K562 (cell line): ENCODE measurements at regions not wholly inside any gene's neighbourhood (a gene's known extent, or its start where the extent isn't known, plus 50 kb on each side); places are given as distances from the start of the nearest gene placed in this dataset. TPM values are rescaled to one million over a fixed set of nuclear protein-coding genes. Genes with fewer than 3 reads are reported as not detected.

Experiments used
- ATAC-seq: fragments of 200-7000 bp; cut with Tn5 transposase; 3 replicates; pipeline ENCODE4 v1.9.1; 2020; ENCODE audit warnings: moderate library complexity
- BruUV-seq: library from RNA; stranded (reverse); fragments of 400-500 nt; replicated peaks from 2 replicates; lab custom pipeline; 2021; lab: Mats Ljungman, UMichigan
- CTCF ChIA-PET: fragments of 300-600 bp; formaldehyde crosslinking; extraction: SDS; loops from one replicate; lab custom pipeline; 2021; ENCODE audit warnings: low intra/inter-chr PET ratio; lab: Yijun Ruan, JAX
- POLR2A ChIA-PET: fragments of 300-600, 350-650 bp; sonication (Branson Sonifier 250); formaldehyde crosslinking; extraction: SDS; loops from one replicate; lab custom pipeline; 2021; ENCODE audit warnings: antibody characterized with exemption, inconsistent platforms; lab: Yijun Ruan, JAX
- DNase-seq, 4 experiments: peaks; one replicate each; pipeline versions ENCODE4 v3.0.0 to v3.0.0-alpha.2; 2011 to 2018; ENCODE audit warnings: low spot score in 3 of 4, mixed read lengths in 3 of 4; ENCODE audit errors: extremely low read depth in 1 of 4
- FAIRE-seq: peaks from 2 replicates; lab custom pipeline; 2011; peaks lifted over from hg19 to GRCh38; lab: Jason Lieb, UNC
- H2AFZ ChIP-seq: 2 replicates; pipeline ENCODE4 v1.6.0; 2011; ENCODE audit warnings: low read depth, low read length, control low read depth, inconsistent platforms
- H3K27ac ChIP-seq: fragments of 200-600 bp; 3 replicates; pipeline ENCODE4 v1.8.0; 2011; ENCODE audit warnings: low read depth, mild to moderate bottlenecking, control low read depth, inconsistent platforms, low read length, moderate library complexity, mixed read lengths; ENCODE audit errors: extremely low read depth
- H3K27me3 ChIP-seq, 2 experiments: fragments of 300-600 bp in 1 of 2; 2 replicates in 1 of 2; 3 replicates in 1 of 2; pipeline versions ENCODE4 v1.6.0 to v1.8.0; 2011; ENCODE audit warnings: inconsistent platforms in 2 of 2, low read length in 2 of 2, mild to moderate bottlenecking in 1 of 2, mixed read lengths in 1 of 2, moderate library complexity in 1 of 2; ENCODE audit not compliant: control insufficient read depth in 2 of 2, insufficient read depth in 2 of 2
- H3K36me3 ChIP-seq: fragments of 300-600 bp; 3 replicates; pipeline ENCODE4 v1.8.0; 2011; ENCODE audit warnings: mild to moderate bottlenecking, low read length, inconsistent platforms; ENCODE audit not compliant: control insufficient read depth, insufficient read depth
- H3K4me1 ChIP-seq, 2 experiments: fragments of 200-600 bp in 1 of 2; replicated peaks in 1 of 2; 2 replicates in 1 of 2; 3 replicates in 1 of 2; pipeline versions ENCODE4 v1.5.1 to v1.8.0; 2011; ENCODE audit warnings: inconsistent platforms in 2 of 2, low read length in 2 of 2, mild to moderate bottlenecking in 1 of 2, mixed read lengths in 1 of 2, moderate library complexity in 1 of 2; ENCODE audit not compliant: control insufficient read depth in 2 of 2, insufficient read depth in 2 of 2
- H3K4me2 ChIP-seq: 2 replicates; pipeline ENCODE4 v1.6.1; 2011; ENCODE audit warnings: low read length, control low read depth, inconsistent platforms, mixed read lengths; ENCODE audit not compliant: insufficient read depth
- H3K4me3 ChIP-seq: fragments of 200-600 bp; sonication (generic), shearing (Covaris generic); 2 replicates; pipeline ENCODE4 v1.5.1; 2016; ENCODE audit warnings: control low read depth, inconsistent platforms
- H3K79me2 ChIP-seq: fragments of 200-600 bp; 3 replicates; pipeline ENCODE4 v1.8.0; 2011; ENCODE audit warnings: low read length, inconsistent platforms; ENCODE audit not compliant: control insufficient read depth, insufficient read depth
- H3K9ac ChIP-seq, 2 experiments: 2 replicates each; pipeline versions ENCODE4 v1.6.0 to v1.6.1; 2011; ENCODE audit warnings: low read depth in 2 of 2, low read length in 2 of 2, control low read depth in 1 of 2, inconsistent platforms in 1 of 2, mild to moderate bottlenecking in 1 of 2, mixed read lengths in 1 of 2; ENCODE audit not compliant: insufficient read depth in 1 of 2
- H3K9me1 ChIP-seq: one replicate; pipeline ENCODE4 v1.6.0; 2011; ENCODE audit warnings: inconsistent platforms, mild to moderate bottlenecking, low read length, moderate library complexity; ENCODE audit not compliant: control insufficient read depth, insufficient read depth
- H3K9me3 ChIP-seq: replicated peaks from 2 replicates; pipeline ENCODE4 v1.5.1; 2011; ENCODE audit warnings: low read depth, low read length, inconsistent platforms; ENCODE audit not compliant: control insufficient read depth, insufficient read depth
- H4K20me1 ChIP-seq: replicated peaks from 2 replicates; pipeline ENCODE4 v1.6.1; 2011; ENCODE audit warnings: low read length, inconsistent platforms, mixed read lengths; ENCODE audit not compliant: control insufficient read depth, insufficient read depth
- BRD4 ChIP-seq: fragments of 200-600 bp; sonication (generic); IDR thresholded peaks from 2 replicates; pipeline ENCODE4 v1.6.1; 2017; ENCODE audit warnings: inconsistent platforms
- ZBTB17 ChIP-seq: fragments of 450-650 bp; formaldehyde crosslinking; IDR thresholded peaks from 2 replicates; pipeline ENCODE4 v1.4.0; 2020; ENCODE audit warnings: mild to moderate bottlenecking
- WGBS: fragments of 100-300 bp; shearing (Covaris generic); methylation state at CpG from one replicate; pipeline ENCODE4 v1.1.6; 2016; ENCODE audit warnings: low coverage, mixed read lengths; ENCODE audit not compliant: insufficient coverage; ENCODE audit errors: missing lambda C conversion rate; 5-methylcytosine and 5-hydroxymethylcytosine counted together
- in situ Hi-C: fragments of 300-500 bp; cut with MboI; formaldehyde crosslinking; loops from 4 replicates; pipeline ENCODE4 v1.15.0; 2018; ENCODE audit warnings: inconsistent platforms, mixed read lengths
- intact Hi-C: fragments of 100-400 bp; cut with micrococcal nuclease; formaldehyde crosslinking; loops from 2 replicates; pipeline ENCODE4 v1.14.2; 2022
- microRNA counts: library from miRNA; unstranded; fragments of <30 nt; microRNA quantifications from one replicate; lab custom pipeline; 2016
- microRNA-seq: library from miRNA; unstranded; fragments of <30 nt; microRNA quantifications from one replicate; pipeline ENCODE4, GENCODE V29; 2018; ENCODE audit warnings: borderline microRNAs expressed
- small RNA-seq: library from RNA; depleted of rRNA; stranded (forward); fragments of <200 nt; gene quantifications from one replicate; pipeline ENCODE3, GENCODE V24; 2014
- TF ChIP-seq, protein P1 (sequence below): fragments of 150-350 bp; IDR thresholded peaks from 2 replicates; pipeline ENCODE4 v1.6.1; 2014; ENCODE audit warnings: low read depth, mild to moderate bottlenecking, low read length, borderline replicate concordance
- TF ChIP-seq, protein P2 (sequence below), 2 experiments: IDR thresholded peaks; 2 replicates each; pipeline ENCODE4 v1.6.1; 2011; ENCODE audit warnings: borderline replicate concordance in 1 of 2, control low read depth in 1 of 2, low read depth in 1 of 2, low read length in 1 of 2, mild to moderate bottlenecking in 1 of 2, mixed read lengths in 1 of 2, moderate library complexity in 1 of 2; ENCODE audit not compliant: insufficient read depth in 1 of 2, insufficient read length in 1 of 2, poor library complexity in 1 of 2, severe bottlenecking in 1 of 2; ENCODE audit errors: extremely low read depth in 1 of 2
- TF ChIP-seq, protein P3 (sequence below): fragments of 450-650 bp; conservative IDR thresholded peaks from 2 replicates; pipeline ENCODE4 v1.6.1; 2016; ENCODE audit warnings: missing genetic modification characterization, low read depth, mild to moderate bottlenecking, missing compliant biosample characterization, moderate library complexity

DNA sequence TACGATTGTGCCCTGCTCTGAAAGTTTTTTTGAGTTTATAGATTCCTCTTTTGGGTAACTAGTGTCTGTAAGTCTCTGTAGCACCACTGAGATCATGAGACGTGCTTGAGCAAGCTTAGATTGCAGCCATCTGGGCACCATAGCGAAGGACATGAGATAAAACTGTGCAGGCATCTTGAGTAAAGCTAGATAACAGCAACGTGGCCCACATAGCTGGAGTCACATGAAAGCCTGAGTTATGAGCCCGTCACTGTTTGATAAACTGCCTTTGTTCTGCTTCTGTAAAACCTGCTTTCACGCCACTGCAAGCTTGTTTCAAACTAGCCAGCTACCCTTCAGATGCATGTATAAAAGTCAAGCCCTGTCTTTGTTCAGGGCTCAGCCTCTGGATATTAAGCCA is 359.1 kb upstream of the CXorf51A start (continued):
- TF ChIP-seq, protein P1, sequence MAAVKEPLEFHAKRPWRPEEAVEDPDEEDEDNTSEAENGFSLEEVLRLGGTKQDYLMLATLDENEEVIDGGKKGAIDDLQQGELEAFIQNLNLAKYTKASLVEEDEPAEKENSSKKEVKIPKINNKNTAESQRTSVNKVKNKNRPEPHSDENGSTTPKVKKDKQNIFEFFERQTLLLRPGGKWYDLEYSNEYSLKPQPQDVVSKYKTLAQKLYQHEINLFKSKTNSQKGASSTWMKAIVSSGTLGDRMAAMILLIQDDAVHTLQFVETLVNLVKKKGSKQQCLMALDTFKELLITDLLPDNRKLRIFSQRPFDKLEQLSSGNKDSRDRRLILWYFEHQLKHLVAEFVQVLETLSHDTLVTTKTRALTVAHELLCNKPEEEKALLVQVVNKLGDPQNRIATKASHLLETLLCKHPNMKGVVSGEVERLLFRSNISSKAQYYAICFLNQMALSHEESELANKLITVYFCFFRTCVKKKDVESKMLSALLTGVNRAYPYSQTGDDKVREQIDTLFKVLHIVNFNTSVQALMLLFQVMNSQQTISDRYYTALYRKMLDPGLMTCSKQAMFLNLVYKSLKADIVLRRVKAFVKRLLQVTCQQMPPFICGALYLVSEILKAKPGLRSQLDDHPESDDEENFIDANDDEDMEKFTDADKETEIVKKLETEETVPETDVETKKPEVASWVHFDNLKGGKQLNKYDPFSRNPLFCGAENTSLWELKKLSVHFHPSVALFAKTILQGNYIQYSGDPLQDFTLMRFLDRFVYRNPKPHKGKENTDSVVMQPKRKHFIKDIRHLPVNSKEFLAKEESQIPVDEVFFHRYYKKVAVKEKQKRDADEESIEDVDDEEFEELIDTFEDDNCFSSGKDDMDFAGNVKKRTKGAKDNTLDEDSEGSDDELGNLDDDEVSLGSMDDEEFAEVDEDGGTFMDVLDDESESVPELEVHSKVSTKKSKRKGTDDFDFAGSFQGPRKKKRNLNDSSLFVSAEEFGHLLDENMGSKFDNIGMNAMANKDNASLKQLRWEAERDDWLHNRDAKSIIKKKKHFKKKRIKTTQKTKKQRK = no peak

DNA sequence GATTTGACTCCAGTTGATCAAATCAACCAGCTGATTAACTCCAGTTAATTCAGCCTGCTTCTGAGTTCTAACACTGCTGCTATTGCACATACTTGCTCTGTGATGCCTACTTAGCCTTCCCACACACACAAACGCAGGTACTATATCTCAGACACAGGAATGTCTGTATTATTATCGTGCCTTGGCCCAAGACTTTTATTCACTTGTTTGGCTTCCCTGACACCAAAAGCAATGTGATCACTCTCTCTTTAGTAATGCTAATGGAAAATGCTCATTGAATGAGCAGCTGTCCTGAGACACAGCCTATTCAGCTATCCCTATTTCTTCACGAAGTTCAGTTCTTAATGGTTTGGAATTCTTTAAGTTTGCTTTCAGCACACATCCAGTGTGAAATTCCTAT is 356.4 kb upstream of the CXorf51A start:
- FAIRE-seq (no peak), ATAC-seq (no peak), DNase-seq (no peak)
- Histone ChIP-seq H3K9me3 (no peaks in the 10 kb centered on the region), H3K4me1 (no peaks in the 10 kb centered on the region), H2AFZ (no peak overlapping the region), H4K20me1 (no peaks in the 10 kb centered on the region), H3K36me3 (no peaks in the 10 kb centered on the region), H3K9me1 (no peaks in the 10 kb centered on the region), H3K27ac (no peak overlapping the region), H3K27me3 (no peaks in the 10 kb centered on the region), H3K9ac (no peak overlapping the region), H3K79me2 (no peaks in the 10 kb centered on the region), H3K4me3 (no peak overlapping the region), H3K4me2 (no peak overlapping the region)
- no TSS peak for BruUV-seq
- TF ChIP-seq, protein P2, sequence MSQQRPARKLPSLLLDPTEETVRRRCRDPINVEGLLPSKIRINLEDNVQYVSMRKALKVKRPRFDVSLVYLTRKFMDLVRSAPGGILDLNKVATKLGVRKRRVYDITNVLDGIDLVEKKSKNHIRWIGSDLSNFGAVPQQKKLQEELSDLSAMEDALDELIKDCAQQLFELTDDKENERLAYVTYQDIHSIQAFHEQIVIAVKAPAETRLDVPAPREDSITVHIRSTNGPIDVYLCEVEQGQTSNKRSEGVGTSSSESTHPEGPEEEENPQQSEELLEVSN (IDR thresholded peaks at IDR 0.05; ENCODE audit: borderline replicate concordance in 1 of 2, extremely low read depth in 1 of 2, insufficient read depth in 1 of 2, insufficient read length in 1 of 2, low read depth in 1 of 2, low read length in 1 of 2, poor library complexity in 1 of 2, severe bottlenecking in 1 of 2) = no peak
- TF ChIP-seq, protein P3, sequence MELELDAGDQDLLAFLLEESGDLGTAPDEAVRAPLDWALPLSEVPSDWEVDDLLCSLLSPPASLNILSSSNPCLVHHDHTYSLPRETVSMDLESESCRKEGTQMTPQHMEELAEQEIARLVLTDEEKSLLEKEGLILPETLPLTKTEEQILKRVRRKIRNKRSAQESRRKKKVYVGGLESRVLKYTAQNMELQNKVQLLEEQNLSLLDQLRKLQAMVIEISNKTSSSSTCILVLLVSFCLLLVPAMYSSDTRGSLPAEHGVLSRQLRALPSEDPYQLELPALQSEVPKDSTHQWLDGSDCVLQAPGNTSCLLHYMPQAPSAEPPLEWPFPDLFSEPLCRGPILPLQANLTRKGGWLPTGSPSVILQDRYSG (tag) = no peak
- TF ChIP-seq ZBTB17 (CRISPR knock-in tag) = no peak
- TF ChIP-seq BRD4 = no peak
- ChIA-PET POLR2A (no interaction called here), CTCF (no interaction called here)
- in situ Hi-C loops = no loop called here
- intact Hi-C loops = no loop called here
- 0% methylated on average over 3 of the region's 3 CpGs for WGBS

MicroRNA genes in the stretch of these regions (microRNA counts, 767-probe panel; counts per million panel counts)
- microRNA hsa-miR-513a-3p (lab: Ali Mortazavi, UCI) (not detected), microRNA hsa-miR-513a-5p (lab: Ali Mortazavi, UCI) (not detected), microRNA hsa-miR-513b (lab: Ali Mortazavi, UCI) (not detected), microRNA hsa-miR-513c-5p (lab: Ali Mortazavi, UCI) (not detected)

Small RNA genes in the stretch of these regions (microRNA-seq; reads per million reads assigned to microRNA genes)
- gene MIR513A1 = not detected
- not detected for gene MIR513A2
- gene MIR513B = not detected
- gene MIR513C = not detected

Small RNA genes in the stretch of these regions (small RNA-seq; reads per million reads assigned to genes)
- not detected for gene MIR513A1
- not detected for gene MIR513A2
- gene MIR513B = not detected
- gene MIR513C = not detected
